ENCODE measurements at regions not wholly inside any gene's neighbourhood (a gene's known extent, or its start where the extent isn't known, plus 50 kb on each side); places are given as distances from the start of the nearest gene placed in this dataset.

GRCh38 chr16:73301984-73302383, 254.1 kb upstream of the ZFHX3 start:
- no peak for TF ChIP-seq SIN3A (IDR thresholded peaks at IDR 0.05; ENCODE audit: low read depth)
- TF ChIP-seq CTCF (IDR thresholded peaks at IDR 0.05 in 2 of 3, conservative IDR thresholded peaks at IDR 0.05 in 1 of 3; ENCODE audit: borderline replicate concordance in 1 of 3, insufficient read depth in 1 of 3, low read depth in 2 of 3, low read length in 2 of 3) = no peak
- TF ChIP-seq ZBTB33 (IDR thresholded peaks at IDR 0.05; ENCODE audit: extremely low read depth, insufficient replicate concordance, low read length) = no peak
- TF ChIP-seq POLR2A (IDR thresholded peaks at IDR 0.05; ENCODE audit: borderline replicate concordance, extremely low read depth, insufficient read depth, insufficient read length) = no peak
- no peak for TF ChIP-seq EZH2phosphoT487 (IDR thresholded peaks at IDR 0.05; ENCODE audit: borderline replicate concordance)
- TF ChIP-seq MAX (IDR thresholded peaks at IDR 0.05) = no peak
- no peak for TF ChIP-seq JUND (IDR thresholded peaks at IDR 0.05)
- no peak for TF ChIP-seq REST (IDR thresholded peaks at IDR 0.05; ENCODE audit: low read depth)
- TF ChIP-seq EZH2 (IDR thresholded peaks at IDR 0.05) = no peak
